ENCODE measurements at regions not wholly inside any gene's neighbourhood (a gene's known extent, or its start where the extent isn't known, plus 50 kb on each side); places are given as distances from the start of the nearest gene placed in this dataset.

GRCh38 chr3:6155650-6156338, 705.1 kb upstream of the GRM7 start:
- TF ChIP-seq POLR2A (IDR thresholded peaks at IDR 0.05) (no peak), CTCF (IDR thresholded peaks at IDR 0.05) (no peak)

Measured in stomach (tissue), 4 donors.